Activated CD8-positive, alpha-beta memory T cell treated with anti-CD3 and anti-CD28 coated beads for 48 hours (primary cell): ENCODE measurements at regions not wholly inside any gene's neighbourhood (a gene's known extent, or its start where the extent isn't known, plus 50 kb on each side); places are given as distances from the start of the nearest gene placed in this dataset.

Experiments used
- DNase-seq, 3 experiments: peaks; one replicate each; pipeline ENCODE4 v3.0.0-alpha.2; 2020; ENCODE audit warnings: low read depth in 2 of 3, low spot score in 2 of 3

GRCh38 chr4:24713604-24714003 is 81.8 kb upstream of the SOD3 start:
- DNase-seq, result no peak

GRCh38 chr4:24719615-24720014 is 75.8 kb upstream of the SOD3 start:
- DNase-seq, result no peak

- no peak for DNase-seq
Measured at GRCh38 chr4:24720436-24720835, 74.9 kb upstream of the SOD3 start.

GRCh38 chr4:24720979-24721378 is 74.4 kb upstream of the SOD3 start:
- no peak for DNase-seq

GRCh38 chr4:24722026-24722568 is 73.3 kb upstream of the SOD3 start:
- no peak for DNase-seq

GRCh38 chr4:24727390-24728224 is 67.8 kb upstream of the SOD3 start:
- no peak for DNase-seq

- DNase-seq, result no peak
Measured at GRCh38 chr4:24729119-24729730, 66.1 kb upstream of the SOD3 start.

GRCh38 chr4:24730256-24731001 is 64.9 kb upstream of the SOD3 start:
- no peak for DNase-seq

GRCh38 chr4:24731448-24731847 is 63.9 kb upstream of the SOD3 start:
- no peak for DNase-seq

- DNase-seq, result no peak
Measured at GRCh38 chr4:24734511-24734910, 60.9 kb upstream of the SOD3 start.

GRCh38 chr4:24736066-24736465 is 59.3 kb upstream of the SOD3 start:
- no peak for DNase-seq

- no peak for DNase-seq
Measured at GRCh38 chr4:24741910-24742309, 53.5 kb upstream of the SOD3 start.

GRCh38 chr4:24742335-24742734 is 53.0 kb upstream of the SOD3 start:
- DNase-seq, result no peak

GRCh38 chr4:24742773-24743172 is 52.6 kb upstream of the SOD3 start:
- no peak for DNase-seq

- no peak for DNase-seq
Measured at GRCh38 chr4:24743206-24743605, 52.2 kb upstream of the SOD3 start.

GRCh38 chr4:24743927-24744326 is 51.4 kb upstream of the SOD3 start:
- no peak for DNase-seq

GRCh38 chr4:24745172-24745895 is 50.0 kb upstream of the SOD3 start:
- DNase-seq, result no peak
